GM12878 (cell line): ENCODE measurements at regions not wholly inside any gene's neighbourhood (a gene's known extent, or its start where the extent isn't known, plus 50 kb on each side); places are given as distances from the start of the nearest gene placed in this dataset.

Source experiments
- ATAC-seq: fragments of 200-7000 bp; cut with Tn5 transposase; 3 replicates; pipeline ENCODE4 v1.9.1; 2020; ENCODE audit warnings: mild to moderate bottlenecking, moderate library complexity
- BruUV-seq: library from RNA; stranded (reverse); fragments of 400-500 nt; replicated peaks from 2 replicates; lab custom pipeline; 2021; lab: Mats Ljungman, UMichigan
- CTCF ChIA-PET: fragments of 300-600 bp; sonication (Branson Sonifier 250); formaldehyde crosslinking; extraction: SDS; loops from one replicate; lab custom pipeline; 2021; ENCODE audit warnings: inconsistent platforms; lab: Yijun Ruan, JAX
- POLR2A ChIA-PET: fragments of 350-600 bp; formaldehyde crosslinking; extraction: SDS; loops from one replicate; lab custom pipeline; 2021; ENCODE audit warnings: inconsistent platforms; lab: Charles Lee
- RAD21 ChIA-PET: fragments of 300-600 bp; sonication (Branson Sonifier 250); formaldehyde crosslinking; loops from one replicate; lab custom pipeline; 2023; ENCODE audit warnings: antibody characterized with exemption; ENCODE audit not compliant: unreplicated experiment; lab: Charles Lee
- SMC1A ChIA-PET: fragments of 300-600 bp; sonication (Branson Sonifier 250); formaldehyde crosslinking; loops from one replicate; lab custom pipeline; 2023; ENCODE audit not compliant: unreplicated experiment, uncharacterized antibody; lab: Charles Lee
- DNase-seq: peaks from one replicate; pipeline ENCODE4 v3.0.0-alpha.2; 2011; ENCODE audit warnings: low read depth, low spot score
- FAIRE-seq: peaks from 3 replicates; lab custom pipeline; 2011; peaks lifted over from hg19 to GRCh38; lab: Jason Lieb, UNC
- H2AFZ ChIP-seq: 2 replicates; pipeline ENCODE4 v1.6.0; 2011; ENCODE audit warnings: low read depth, low read length, control low read depth; ENCODE audit not compliant: control insufficient read depth
- H3K27ac ChIP-seq: 2 replicates; pipeline ENCODE4 v1.5.1; 2011; ENCODE audit warnings: control low read depth; ENCODE audit not compliant: control insufficient read depth, insufficient read depth
- H3K27me3 ChIP-seq, 2 experiments: replicated peaks in 1 of 2; 2 replicates each; pipeline versions ENCODE4 v1.6.0 to v1.6.1; 2011; ENCODE audit warnings: low read length in 1 of 2; ENCODE audit not compliant: control insufficient read depth in 2 of 2, insufficient read depth in 2 of 2
- H3K36me3 ChIP-seq, 2 experiments: 2 replicates each; pipeline ENCODE4 v1.5.1; 2011; ENCODE audit warnings: low read length in 1 of 2; ENCODE audit not compliant: control insufficient read depth in 2 of 2, insufficient read depth in 2 of 2
- H3K4me1 ChIP-seq: 2 replicates; pipeline ENCODE4 v1.6.1; 2011; ENCODE audit warnings: mild to moderate bottlenecking, low read length, moderate library complexity, mixed read lengths; ENCODE audit not compliant: control insufficient read depth, insufficient read depth
- H3K4me2 ChIP-seq: 2 replicates; pipeline ENCODE4 v1.6.0; 2011; ENCODE audit warnings: control low read depth; ENCODE audit not compliant: control insufficient read depth, insufficient read depth
- H3K4me3 ChIP-seq: fragments of 200-600 bp; sonication (generic); 2 replicates; pipeline ENCODE4 v1.5.1; 2016
- H3K79me2 ChIP-seq: 2 replicates; pipeline ENCODE4 v1.6.0; 2011; ENCODE audit warnings: low read length; ENCODE audit not compliant: control insufficient read depth, insufficient read depth
- H3K9ac ChIP-seq: 2 replicates; pipeline ENCODE4 v1.8.0; 2011; ENCODE audit warnings: low read length, control low read depth, mixed read lengths; ENCODE audit not compliant: control insufficient read depth, insufficient read depth
- H3K9me3 ChIP-seq: replicated peaks from 3 replicates; pipeline ENCODE4 v1.5.1; 2011; ENCODE audit warnings: mild to moderate bottlenecking, low read length; ENCODE audit not compliant: control insufficient read depth, insufficient read depth
- H4K20me1 ChIP-seq: 2 replicates; pipeline ENCODE4 v1.6.0; 2011; ENCODE audit not compliant: control insufficient read depth, insufficient read depth
- ETV6 ChIP-seq, 2 experiments: fragments of 450-650 bp in 1 of 2; IDR thresholded peaks in 1 of 2; conservative IDR thresholded peaks in 1 of 2; 2 replicates each; pipeline ENCODE4 v1.6.1; 2014; ENCODE audit warnings: antibody characterized with exemption in 1 of 2, borderline replicate concordance in 1 of 2, low read depth in 1 of 2, mild to moderate bottlenecking in 1 of 2, moderate library complexity in 1 of 2
- FOXM1 ChIP-seq: IDR thresholded peaks from 2 replicates; pipeline ENCODE4 v1.6.1; 2012; ENCODE audit warnings: low read depth, mild to moderate bottlenecking, inconsistent platforms, low read length, moderate library complexity
- NBN ChIP-seq: fragments of 450-650 bp; IDR thresholded peaks from 2 replicates; pipeline ENCODE4 v1.6.1; 2016
- NR2C1 ChIP-seq: fragments of 450-650 bp; IDR thresholded peaks from 2 replicates; pipeline ENCODE4 v1.6.1; 2017; ENCODE audit warnings: antibody characterized with exemption, mild to moderate bottlenecking, moderate library complexity
- POU2F2 ChIP-seq: IDR thresholded peaks from 3 replicates; pipeline ENCODE4 v1.6.1; 2011; ENCODE audit warnings: low read depth, mild to moderate bottlenecking, low read length, borderline replicate concordance
- SP1 ChIP-seq: IDR thresholded peaks from one replicate; pipeline ENCODE4 v1.6.1; 2011; ENCODE audit warnings: low read depth, low read length
- SPI1 ChIP-seq: IDR thresholded peaks from 2 replicates; pipeline ENCODE4 v1.6.1; 2011; ENCODE audit warnings: low read depth, mild to moderate bottlenecking, low read length, moderate library complexity, borderline replicate concordance; ENCODE audit not compliant: insufficient read depth
- ZNF207 ChIP-seq: fragments of 450-650 bp; IDR thresholded peaks from 2 replicates; pipeline ENCODE4 v1.6.1; 2014; ENCODE audit warnings: antibody characterized with exemption, mild to moderate bottlenecking, borderline replicate concordance
- WGBS: methylation state at CpG from one replicate; pipeline ENCODE4 v1.1.6; 2016; ENCODE audit warnings: low lambda C conversion rate; ENCODE audit not compliant: insufficient replicate concordance, insufficient coverage; ENCODE audit errors: missing lambda C conversion rate; 5-methylcytosine and 5-hydroxymethylcytosine counted together
- in situ Hi-C: fragments of 300-500 bp; cut with MboI; formaldehyde crosslinking; loops from 9 replicates; pipeline ENCODE4 v1.14.3; 2018; ENCODE audit warnings: mixed read lengths
- intact Hi-C: fragments of 100-400 bp; cut with micrococcal nuclease; formaldehyde crosslinking; loops from one replicate; pipeline ENCODE4 v1.14.2; 2022; ENCODE audit not compliant: unreplicated experiment
- TF ChIP-seq, protein P1 (sequence below): IDR thresholded peaks from 2 replicates; pipeline ENCODE4 v1.6.1; 2011; ENCODE audit warnings: mild to moderate bottlenecking, low read depth, low read length, moderate library complexity; ENCODE audit not compliant: insufficient replicate concordance

- no peaks in the 10 kb centered on the region for H3K27me3 ChIP-seq
- WGBS, result 24% methylated on average over 3 of the region's 3 CpGs
- no peaks in the 10 kb centered on the region for H3K79me2 ChIP-seq
- POLR2A ChIA-PET, result no interaction called here
- BruUV-seq, result no TSS peak
- FAIRE-seq, result no peak
- in situ Hi-C loops, result no loop called here
- H3K9ac ChIP-seq, result no peak overlapping the region
- ATAC-seq, result no peak
- H3K36me3 ChIP-seq, result no peaks in the 10 kb centered on the region
- SMC1A ChIA-PET, result interaction anchor here (1.0 kb wide), 1 partner anchor 34 kb away, joined by 3 read pairs; no protein-coding TSS in a partner anchor
- no peak overlapping the region for H3K4me3 ChIP-seq
- H3K9me3 ChIP-seq, result no peaks in the 10 kb centered on the region
- no peak overlapping the region for H3K4me2 ChIP-seq
- CTCF ChIA-PET, result no interaction called here
- no peak overlapping the region for H2AFZ ChIP-seq
- no peaks in the 10 kb centered on the region for H4K20me1 ChIP-seq
- no peaks in the 10 kb centered on the region for H3K4me1 ChIP-seq
- intact Hi-C loops, result no loop called here
- TF ChIP-seq SP1 (no peak), NR2C1 (no peak), NBN (no peak)
- TF ChIP-seq, protein P1, sequence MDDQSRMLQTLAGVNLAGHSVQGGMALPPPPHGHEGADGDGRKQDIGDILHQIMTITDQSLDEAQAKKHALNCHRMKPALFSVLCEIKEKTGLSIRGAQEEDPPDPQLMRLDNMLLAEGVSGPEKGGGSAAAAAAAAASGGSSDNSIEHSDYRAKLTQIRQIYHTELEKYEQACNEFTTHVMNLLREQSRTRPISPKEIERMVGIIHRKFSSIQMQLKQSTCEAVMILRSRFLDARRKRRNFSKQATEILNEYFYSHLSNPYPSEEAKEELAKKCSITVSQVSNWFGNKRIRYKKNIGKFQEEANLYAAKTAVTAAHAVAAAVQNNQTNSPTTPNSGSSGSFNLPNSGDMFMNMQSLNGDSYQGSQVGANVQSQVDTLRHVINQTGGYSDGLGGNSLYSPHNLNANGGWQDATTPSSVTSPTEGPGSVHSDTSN, result no peak
- H3K27ac ChIP-seq, result no peak overlapping the region
- RAD21 ChIA-PET, result no interaction called here
- no peak for DNase-seq
Measured at GRCh38 chrX:113644426-113644825, 803.8 kb upstream of the AMOT start.

- in situ Hi-C loops (no loop called here), intact Hi-C loops (no loop called here)
- ATAC-seq (no peak), FAIRE-seq (no peak), DNase-seq (no peak)
- Histone ChIP-seq H2AFZ (no peak overlapping the region), H3K9ac (no peak overlapping the region), H3K27ac (no peak overlapping the region), H3K36me3 (no peaks in the 10 kb centered on the region), H3K9me3 (no peaks in the 10 kb centered on the region), H3K4me2 (no peak overlapping the region), H3K27me3 (no peaks in the 10 kb centered on the region), H3K4me1 (no peaks in the 10 kb centered on the region), H3K79me2 (no peaks in the 10 kb centered on the region), H4K20me1 (no peaks in the 10 kb centered on the region), H3K4me3 (no peak overlapping the region)
- 12% methylated on average over 2 of the region's 2 CpGs for WGBS
- TF ChIP-seq SPI1 (no peak), FOXM1 (no peak), ZNF207 (no peak), ETV6 (conservative IDR thresholded peaks at IDR 0.05 in 1 of 2, IDR thresholded peaks at IDR 0.05 in 1 of 2; ENCODE audit: borderline replicate concordance in 1 of 2, low read depth in 1 of 2) (no peak), POU2F2 (no peak)
- CTCF ChIA-PET, result no interaction called here
- POLR2A ChIA-PET, result no interaction called here
- BruUV-seq, result no TSS peak
- SMC1A ChIA-PET, result no interaction called here
- RAD21 ChIA-PET, result no interaction called here
Measured at GRCh38 chrX:113634565-113634964, 793.9 kb upstream of the AMOT start.
